GM06990 (cell line): ENCODE measurements at regions not wholly inside any gene's neighbourhood (a gene's known extent, or its start where the extent isn't known, plus 50 kb on each side); places are given as distances from the start of the nearest gene placed in this dataset.
"Not testable (repeated sequence)": the region's sequence is repeated elsewhere in the genome, so short reads cannot be mapped to it uniquely, and the experiment has no call there.

Experiments
- DNase-seq: peaks from one replicate; pipeline ENCODE4 v3.0.0-alpha.2; 2011; ENCODE audit not compliant: insufficient read length; ENCODE audit errors: extremely low read depth
- H3K27me3 ChIP-seq: replicated peaks from 2 replicates; pipeline ENCODE4 v1.6.0; 2011; ENCODE audit warnings: low read length; ENCODE audit not compliant: control insufficient read depth, insufficient read depth
- H3K36me3 ChIP-seq: 2 replicates; pipeline ENCODE4 v1.5.1; 2011; ENCODE audit warnings: low read length; ENCODE audit not compliant: control insufficient read depth, insufficient read depth
- H3K4me3 ChIP-seq: replicated peaks from 2 replicates; pipeline ENCODE4 v1.5.1; 2011; ENCODE audit warnings: low read depth, mild to moderate bottlenecking, control low read depth, low read length
- CTCF ChIP-seq: IDR thresholded peaks from 2 replicates; pipeline ENCODE4 v1.5.1; 2011; ENCODE audit warnings: low read length, control low read depth, mild to moderate bottlenecking, inconsistent platforms; ENCODE audit not compliant: insufficient read depth, poor library complexity, severe bottlenecking

DNA sequence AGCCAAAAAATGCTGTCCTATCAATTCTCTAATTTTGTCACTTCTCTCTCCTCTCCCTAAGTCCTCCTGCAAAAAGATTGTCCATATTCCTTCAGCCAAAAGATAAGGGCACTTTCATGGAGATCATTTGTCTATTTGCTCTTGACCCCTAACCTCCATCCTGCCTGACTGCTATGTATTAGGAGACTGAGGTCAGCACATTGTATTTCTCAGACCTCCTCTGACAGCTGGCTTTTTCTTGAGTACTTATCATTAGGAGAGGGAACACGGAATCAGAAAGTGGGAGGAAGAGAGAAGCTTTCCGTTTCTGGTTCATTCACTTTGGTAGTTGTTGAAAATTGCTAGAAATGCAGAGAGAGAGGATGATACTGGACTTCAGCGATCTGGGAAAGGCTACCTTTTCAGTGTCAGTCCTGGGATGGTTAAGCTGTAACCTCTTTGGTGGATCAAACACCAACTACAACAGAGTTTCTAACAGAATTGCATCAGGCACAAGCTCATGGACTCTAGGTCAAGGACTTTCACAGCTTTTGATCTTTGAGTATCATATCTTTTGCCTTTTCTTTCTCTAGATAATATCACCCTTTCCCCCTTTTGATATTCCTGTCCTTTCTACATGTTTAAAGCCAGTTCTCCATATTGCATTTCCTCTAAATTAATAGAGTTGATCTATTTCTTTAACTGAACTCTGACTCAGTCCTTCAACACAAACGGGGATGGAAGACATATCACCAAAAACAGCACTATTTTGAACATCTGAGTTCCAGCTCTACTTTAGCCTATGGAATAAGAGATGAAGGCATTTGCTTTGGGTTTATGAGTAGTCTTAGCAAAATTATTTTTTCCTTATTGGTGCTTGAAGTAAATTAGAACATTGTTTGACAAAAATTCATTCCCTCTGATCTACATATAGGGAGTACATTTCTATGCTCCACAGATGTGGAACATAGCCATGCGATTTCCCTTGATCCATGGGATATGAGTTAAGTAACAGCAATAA is 63.3 kb upstream of the KYNU start:
- Histone ChIP-seq H3K4me3 (no peak overlapping the region), H3K27me3 (no peaks in the 10 kb centered on the region), H3K36me3 (no peaks in the 10 kb centered on the region)
- DNase-seq = no peak
- TF ChIP-seq CTCF = no peak

DNA sequence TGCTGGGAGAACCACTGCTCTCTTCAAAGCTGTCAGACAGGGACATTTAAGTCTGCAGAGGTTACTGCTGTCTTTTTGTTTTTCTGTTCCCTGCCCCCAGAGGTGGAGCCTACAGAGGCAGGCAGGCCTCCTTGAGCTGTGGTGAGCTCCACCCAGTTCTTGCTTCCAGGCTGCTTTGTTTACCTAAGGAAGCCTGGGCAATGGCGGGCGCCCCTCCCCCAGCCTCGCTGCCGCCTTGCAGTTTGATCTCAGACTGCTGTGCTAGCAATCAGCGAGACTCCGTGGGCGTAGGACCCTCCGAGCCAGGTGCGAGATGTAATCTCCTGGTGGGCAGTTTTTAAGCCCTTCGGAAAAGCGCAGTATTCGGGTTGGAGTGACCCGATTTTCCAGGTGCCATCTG is 65.8 kb upstream of the KYNU start:
- not testable (repeated sequence) for H3K36me3 ChIP-seq, DNase-seq, H3K27me3 ChIP-seq, H3K4me3 ChIP-seq

- TF ChIP-seq CTCF = no peak
- Histone ChIP-seq H3K4me3 (no peak overlapping the region), H3K36me3 (no peaks in the 10 kb centered on the region), H3K27me3 (no peaks in the 10 kb centered on the region)
- DNase-seq = no peak
Measured at GRCh38 chr2:142805244-142805643, 72.2 kb upstream of the KYNU start.

- no peak for DNase-seq
- no peak for TF ChIP-seq CTCF
- H3K36me3 ChIP-seq = no peaks in the 10 kb centered on the region
Measured at GRCh38 chr2:142803158-142803557, 74.3 kb upstream of the KYNU start.

GRCh38 chr2:142796588-142796987 is 80.9 kb upstream of the KYNU start:
- no peaks in the 10 kb centered on the region for H3K27me3 ChIP-seq
- H3K4me3 ChIP-seq = no peak overlapping the region
- DNase-seq = no peak
- H3K36me3 ChIP-seq = no peaks in the 10 kb centered on the region
- no peak for TF ChIP-seq CTCF

More at GRCh38 chr2:142803158-142803557, 74.3 kb upstream of the KYNU start:
- no peaks in the 10 kb centered on the region for H3K27me3 ChIP-seq
- H3K4me3 ChIP-seq = no peak overlapping the region

GRCh38 chr2:142796161-142796560 is 81.3 kb upstream of the KYNU start:
- H3K4me3 ChIP-seq = no peak overlapping the region
- no peaks in the 10 kb centered on the region for H3K27me3 ChIP-seq
- no peaks in the 10 kb centered on the region for H3K36me3 ChIP-seq
- no peak for DNase-seq
- TF ChIP-seq CTCF = no peak
